Heart left ventricle (tissue), 13 donors: ENCODE measurements at regions not wholly inside any gene's neighbourhood (a gene's known extent, or its start where the extent isn't known, plus 50 kb on each side); places are given as distances from the start of the nearest gene placed in this dataset.

Experiments used
- POLR2A ChIP-seq, 2 donors: fragments of 450-650 bp; IDR thresholded peaks; one replicate each; pipeline ENCODE4 v1.6.1; 2017; ENCODE audit warnings: antibody characterized with exemption in 2 of 2, mild to moderate bottlenecking in 2 of 2, moderate library complexity in 2 of 2
- TF ChIP-seq, protein P1 (sequence below), 12 donors: fragments of 200-600 bp; sonication (generic) in 4 of 12; IDR thresholded peaks; one replicate each; pipeline versions ENCODE4 v1.5.0 to v1.8.0; 2018 to 2022; ENCODE audit warnings: antibody characterized with exemption in 12 of 12, mild to moderate bottlenecking in 5 of 12
- donor health status: ischemic (EF 13 %, LVEDD 7.1; RV severe dilation, severe dysfunction).
- donor health status: DM: no; HTN: yes; CAD: no.
- donor health status: DM: no; HTN: no; CAD: no.
- donor health status: ischemic (EF 25% LVEDD 6.9; RV normal size, moderate dysfunction).
- donor health status: ischemic (EF 25% LVEDD 5.7; RV mildly dilated, moderate dysfunction).
- donor health status: ischemic (EF 35%, LVEDD 5.7; RV mildly dilated, moderate dysfunction).
- donor health status: nonischemic (EF 11% LVEDD 7.7; RV severe dilation, severe dysfunction).
- donor health status: DM: yes; HTN: yes; CAD: no.
- donor health status: PGD.
- donor health status: ischemic (EF 29% LVEDD 5.4; RV normal size, mild dysfunction).
- donor health status: nonischemic (EF 23%, LVEDD 6.1; RV moderate dilation, normal function).

DNA sequence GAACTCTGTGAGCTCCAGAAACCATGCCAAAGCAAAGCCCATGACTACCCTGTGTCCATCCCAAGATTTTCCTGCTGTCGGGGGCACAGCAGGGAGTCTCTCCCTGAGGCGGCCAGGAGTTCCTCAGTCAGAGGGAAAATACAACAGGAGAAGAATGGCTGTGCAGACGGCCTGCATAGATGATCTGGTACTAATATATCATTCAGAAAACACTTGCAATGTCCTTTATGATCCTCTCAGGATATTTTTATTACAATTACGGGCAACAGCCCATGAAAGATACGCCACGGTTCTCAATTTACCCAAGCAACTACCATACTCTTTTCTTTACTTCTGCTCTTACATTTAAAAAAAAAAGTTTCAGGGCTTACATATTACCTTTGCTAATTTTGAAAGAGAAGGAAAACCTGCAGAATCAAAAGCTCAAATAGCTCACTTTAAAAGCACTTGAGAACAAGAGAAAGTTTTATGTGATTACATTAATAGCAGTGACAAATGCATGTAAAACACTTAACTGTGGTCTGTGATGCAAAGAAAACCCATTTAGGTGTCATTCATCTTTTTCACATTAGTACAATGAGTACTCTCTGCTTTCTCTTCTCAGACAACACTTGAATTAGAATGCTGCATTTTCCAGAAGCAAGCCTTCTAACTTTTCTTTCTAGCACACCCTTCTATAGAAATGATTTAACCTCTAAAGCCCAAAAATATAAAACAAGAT lies 460.8 kb downstream of the KLF5 start:
- TF ChIP-seq POLR2A (IDR thresholded peaks at IDR 0.05) = no peak
- TF ChIP-seq, protein P1, sequence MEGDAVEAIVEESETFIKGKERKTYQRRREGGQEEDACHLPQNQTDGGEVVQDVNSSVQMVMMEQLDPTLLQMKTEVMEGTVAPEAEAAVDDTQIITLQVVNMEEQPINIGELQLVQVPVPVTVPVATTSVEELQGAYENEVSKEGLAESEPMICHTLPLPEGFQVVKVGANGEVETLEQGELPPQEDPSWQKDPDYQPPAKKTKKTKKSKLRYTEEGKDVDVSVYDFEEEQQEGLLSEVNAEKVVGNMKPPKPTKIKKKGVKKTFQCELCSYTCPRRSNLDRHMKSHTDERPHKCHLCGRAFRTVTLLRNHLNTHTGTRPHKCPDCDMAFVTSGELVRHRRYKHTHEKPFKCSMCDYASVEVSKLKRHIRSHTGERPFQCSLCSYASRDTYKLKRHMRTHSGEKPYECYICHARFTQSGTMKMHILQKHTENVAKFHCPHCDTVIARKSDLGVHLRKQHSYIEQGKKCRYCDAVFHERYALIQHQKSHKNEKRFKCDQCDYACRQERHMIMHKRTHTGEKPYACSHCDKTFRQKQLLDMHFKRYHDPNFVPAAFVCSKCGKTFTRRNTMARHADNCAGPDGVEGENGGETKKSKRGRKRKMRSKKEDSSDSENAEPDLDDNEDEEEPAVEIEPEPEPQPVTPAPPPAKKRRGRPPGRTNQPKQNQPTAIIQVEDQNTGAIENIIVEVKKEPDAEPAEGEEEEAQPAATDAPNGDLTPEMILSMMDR (IDR thresholded peaks at IDR 0.05) = no peak
